ENCODE measurements at regions not wholly inside any gene's neighbourhood (a gene's known extent, or its start where the extent isn't known, plus 50 kb on each side); places are given as distances from the start of the nearest gene placed in this dataset.

- Histone ChIP-seq H3K27ac (no peak overlapping the region), H3K27me3 (no peaks in the 10 kb centered on the region), H3K36me3 (no peaks in the 10 kb centered on the region), H3K4me3 (no peak overlapping the region), H3K9me3 (no peaks in the 10 kb centered on the region), H3K4me1 (ENCODE audit: insufficient read depth) (no peaks in the 10 kb centered on the region)
- TF ChIP-seq EP300 (IDR thresholded peaks at IDR 0.05), result no peak
- no peak for TF ChIP-seq CTCF (IDR thresholded peaks at IDR 0.05)
- TF ChIP-seq POLR2A (IDR thresholded peaks at IDR 0.05), result no peak
- 75 to 89% (median 75%) methylated on average over 5 of the region's 5 CpGs for WGBS, 3 donors
- intact Hi-C loops (cut with DNase I), result no loop called here
- no peak for DNase-seq
Measured at GRCh38 chr4:189837471-189837870, 103.2 kb upstream of the FRG1 start.

- Histone ChIP-seq H3K4me1 (ENCODE audit: insufficient read depth) (no peaks in the 10 kb centered on the region), H3K9me3 (no peaks in the 10 kb centered on the region), H3K27me3 (no peaks in the 10 kb centered on the region), H3K4me3 (no peak overlapping the region), H3K27ac (no peak overlapping the region), H3K36me3 (no peaks in the 10 kb centered on the region)
- 68 to 73% (median 68%) methylated on average over 16 of the region's 16 CpGs for WGBS, 3 donors
- no peak for TF ChIP-seq POLR2A (IDR thresholded peaks at IDR 0.05)
- TF ChIP-seq CTCF (IDR thresholded peaks at IDR 0.05), result no peak
- TF ChIP-seq EP300 (IDR thresholded peaks at IDR 0.05), result no peak
- DNase-seq, result no peak
- intact Hi-C loops (cut with DNase I), result no loop called here
Measured at GRCh38 chr4:189838821-189839497, 101.7 kb upstream of the FRG1 start.

- intact Hi-C loops (cut with DNase I), result no loop called here
- 83 to 86% (median 83%) methylated on average over 5 of the region's 5 CpGs for WGBS, 3 donors
- DNase-seq, result no peak
- no peaks in the 10 kb centered on the region for H3K9me3 ChIP-seq
- no peak for TF ChIP-seq CTCF (IDR thresholded peaks at IDR 0.05)
- no peak for TF ChIP-seq EP300 (IDR thresholded peaks at IDR 0.05)
- no peak for TF ChIP-seq POLR2A (IDR thresholded peaks at IDR 0.05)
- no peak overlapping the region for H3K27ac ChIP-seq
- no peaks in the 10 kb centered on the region for H3K27me3 ChIP-seq
- H3K4me1 ChIP-seq (ENCODE audit: insufficient read depth), result no peaks in the 10 kb centered on the region
- no peak overlapping the region for H3K4me3 ChIP-seq
- H3K36me3 ChIP-seq, result no peaks in the 10 kb centered on the region
Measured at GRCh38 chr4:189840356-189840755, 100.3 kb upstream of the FRG1 start.

- 74 to 82% (median 78%) methylated on average over 10 of the region's 10 CpGs for WGBS, 3 donors
- H3K4me1 ChIP-seq (ENCODE audit: insufficient read depth), result no peaks in the 10 kb centered on the region
- H3K36me3 ChIP-seq, result no peaks in the 10 kb centered on the region
- no peak for DNase-seq
- TF ChIP-seq EP300 (IDR thresholded peaks at IDR 0.05) (no peak), CTCF (IDR thresholded peaks at IDR 0.05) (no peak), POLR2A (IDR thresholded peaks at IDR 0.05) (no peak)
- no peaks in the 10 kb centered on the region for H3K27me3 ChIP-seq
- no peaks in the 10 kb centered on the region for H3K9me3 ChIP-seq
- H3K27ac ChIP-seq, result no peak overlapping the region
- H3K4me3 ChIP-seq, result no peak overlapping the region
- intact Hi-C loops (cut with DNase I), result no loop called here
Measured at GRCh38 chr4:189843413-189844009, 97.2 kb upstream of the FRG1 start.
